Glutamatergic neuron (in vitro differentiated cells): ENCODE measurements at regions not wholly inside any gene's neighbourhood (a gene's known extent, or its start where the extent isn't known, plus 50 kb on each side); places are given as distances from the start of the nearest gene placed in this dataset.

Source experiments
- DNase-seq: peaks from one replicate; pipeline ENCODE4 v3.0.0; 2022
- H3K27ac Mint-ChIP-seq: one replicate; pipeline ENCODE4 v1.8.0; 2020; ENCODE audit warnings: mild to moderate bottlenecking, mixed read lengths, inconsistent platforms; ENCODE audit not compliant: unreplicated experiment
- H3K27me3 Mint-ChIP-seq: one replicate; pipeline ENCODE4 v1.8.0; 2020; ENCODE audit warnings: mild to moderate bottlenecking, moderate library complexity, mixed read lengths, inconsistent platforms; ENCODE audit not compliant: unreplicated experiment
- H3K36me3 Mint-ChIP-seq: one replicate; pipeline ENCODE4 v1.8.0; 2020; ENCODE audit warnings: mild to moderate bottlenecking, mixed read lengths, inconsistent platforms; ENCODE audit not compliant: unreplicated experiment
- H3K4me1 Mint-ChIP-seq: one replicate; pipeline ENCODE4 v1.8.0; 2020; ENCODE audit warnings: mild to moderate bottlenecking, low read depth, mixed read lengths, inconsistent platforms; ENCODE audit not compliant: unreplicated experiment
- H3K4me3 Mint-ChIP-seq: one replicate; pipeline ENCODE4 v1.8.0; 2020; ENCODE audit warnings: mild to moderate bottlenecking, mixed read lengths, inconsistent platforms; ENCODE audit not compliant: unreplicated experiment
- H3K9me3 Mint-ChIP-seq: one replicate; pipeline ENCODE4 v1.8.0; 2020; ENCODE audit warnings: mild to moderate bottlenecking, moderate library complexity, mixed read lengths, inconsistent platforms; ENCODE audit not compliant: unreplicated experiment
- CTCF ChIP-seq: fragments of 200-600 bp; sonication (generic); IDR thresholded peaks from one replicate; pipeline ENCODE4 v1.5.0; 2021; ENCODE audit not compliant: partially characterized antibody, unreplicated experiment

GRCh38 chr11:97745515-97746050 lies 1275.2 kb upstream of the CNTN5 start:
- Mint-ChIP-seq H3K27ac (no peak overlapping the region), H3K36me3 (no peaks in the 10 kb centered on the region), H3K4me1 (no peaks in the 10 kb centered on the region), H3K27me3 (no peaks in the 10 kb centered on the region), H3K4me3 (no peak overlapping the region), H3K9me3 (peaks cover 2% of the 10 kb centered on the region)
- no peak for TF ChIP-seq CTCF
- DNase-seq = no peak

- H3K9me3 Mint-ChIP-seq = peaks cover 2% of the 10 kb centered on the region
- H3K27me3 Mint-ChIP-seq = no peaks in the 10 kb centered on the region
- no peak overlapping the region for H3K4me3 Mint-ChIP-seq
- DNase-seq = no peak
- no peaks in the 10 kb centered on the region for H3K4me1 Mint-ChIP-seq
- no peak for TF ChIP-seq CTCF
- no peaks in the 10 kb centered on the region for H3K36me3 Mint-ChIP-seq
- H3K27ac Mint-ChIP-seq = no peak overlapping the region
These were observed 1273.9 kb upstream of the CNTN5 start for GRCh38 chr11:97746818-97747217.

GRCh38 chr11:97751405-97751804 lies 1269.3 kb upstream of the CNTN5 start:
- no peak for TF ChIP-seq CTCF
- H3K27ac Mint-ChIP-seq = no peak overlapping the region
- H3K9me3 Mint-ChIP-seq = no peaks in the 10 kb centered on the region
- DNase-seq = no peak
- no peaks in the 10 kb centered on the region for H3K4me1 Mint-ChIP-seq
- no peaks in the 10 kb centered on the region for H3K27me3 Mint-ChIP-seq
- no peak overlapping the region for H3K4me3 Mint-ChIP-seq
- no peaks in the 10 kb centered on the region for H3K36me3 Mint-ChIP-seq

- H3K9me3 Mint-ChIP-seq = no peaks in the 10 kb centered on the region
- no peaks in the 10 kb centered on the region for H3K27me3 Mint-ChIP-seq
- no peak overlapping the region for H3K27ac Mint-ChIP-seq
- no peaks in the 10 kb centered on the region for H3K36me3 Mint-ChIP-seq
- no peak for DNase-seq
- TF ChIP-seq CTCF = no peak
- no peaks in the 10 kb centered on the region for H3K4me1 Mint-ChIP-seq
- H3K4me3 Mint-ChIP-seq = no peak overlapping the region
These were observed 1268.8 kb upstream of the CNTN5 start for GRCh38 chr11:97751952-97752351.

GRCh38 chr11:97754976-97755375 lies 1265.8 kb upstream of the CNTN5 start:
- Mint-ChIP-seq H3K4me1 (peaks cover 6% of the 10 kb centered on the region), H3K9me3 (no peaks in the 10 kb centered on the region), H3K27me3 (no peaks in the 10 kb centered on the region), H3K4me3 (no peak overlapping the region), H3K36me3 (no peaks in the 10 kb centered on the region), H3K27ac (no peak overlapping the region)
- TF ChIP-seq CTCF = no peak
- no peak for DNase-seq
